Lung (tissue), 11 donors: ENCODE measurements at regions not wholly inside any gene's neighbourhood (a gene's known extent, or its start where the extent isn't known, plus 50 kb on each side); places are given as distances from the start of the nearest gene placed in this dataset.

Source experiments
- ATAC-seq: fragments of 200-7000 bp; cut with Tn5 transposase; one replicate; pipeline ENCODE4 v1.9.1; 2020; ENCODE audit warnings: moderate number of reproducible peaks; ENCODE audit not compliant: insufficient read depth, low FRiP score
- DNase-seq, 3 donors: peaks; one replicate each; pipeline ENCODE4 v3.0.0-alpha.2; 2013 to 2017
- H3K27ac ChIP-seq, 2 donors: one replicate each; pipeline ENCODE4 v1.5.1; 2013; ENCODE audit warnings: mild to moderate bottlenecking in 2 of 2, moderate library complexity in 2 of 2, control low read depth in 1 of 2, inconsistent platforms in 1 of 2, low read depth in 1 of 2, low read length in 1 of 2
- H3K27me3 ChIP-seq, 3 donors: one replicate each; pipeline ENCODE4 v1.5.1; 2013; ENCODE audit warnings: low read length in 2 of 3; ENCODE audit not compliant: control insufficient read depth in 3 of 3, insufficient read depth in 3 of 3
- H3K36me3 ChIP-seq, 4 donors: one replicate each; pipeline ENCODE4 v1.5.1; 2013; ENCODE audit warnings: low read length in 4 of 4, mild to moderate bottlenecking in 1 of 4, moderate library complexity in 1 of 4; ENCODE audit not compliant: control insufficient read depth in 4 of 4, insufficient read depth in 4 of 4
- H3K4me1 ChIP-seq, 5 donors: one replicate each; pipeline ENCODE4 v1.5.1; 2013; ENCODE audit warnings: low read length in 5 of 5, mild to moderate bottlenecking in 2 of 5, moderate library complexity in 1 of 5; ENCODE audit not compliant: control insufficient read depth in 5 of 5, insufficient read depth in 5 of 5
- H3K4me3 ChIP-seq: one replicate; pipeline ENCODE4 v1.5.1; 2013; ENCODE audit warnings: mild to moderate bottlenecking, control low read depth, moderate library complexity
- H3K9ac ChIP-seq, 2 donors: one replicate each; pipeline ENCODE4 v1.5.1; 2013; ENCODE audit warnings: low read length in 2 of 2, control low read depth in 1 of 2; ENCODE audit not compliant: insufficient read depth in 1 of 2
- H3K9me3 ChIP-seq, 4 donors: one replicate each; pipeline ENCODE4 v1.5.1; 2013; ENCODE audit warnings: low read length in 3 of 4, mild to moderate bottlenecking in 1 of 4, moderate library complexity in 1 of 4; ENCODE audit not compliant: control insufficient read depth in 4 of 4, insufficient read depth in 3 of 4
- CTCF ChIP-seq: IDR thresholded peaks from 2 replicates; pipeline ENCODE4 v1.5.1; 2012; ENCODE audit warnings: mild to moderate bottlenecking; ENCODE audit errors: control extremely low read depth, extremely low read depth
- WGBS, 2 donors: extraction: QIAGEN DNeasy Blood & Tissue Kit; methylation state at CpG; one replicate each; pipeline ENCODE4 v1.1.7; 2013; 5-methylcytosine and 5-hydroxymethylcytosine counted together
- donor health status: control.
- donor health status: control.
- donor health status: Bipolar disorder and iron deficiency.
- donor health status: healthy.
- donor health status: DM: yes; HTN: yes; CAD: no.

GRCh38 chr9:2904242-2904930 is 60.5 kb upstream of the PUM3 start:
- Histone ChIP-seq H3K27me3 (no peaks in the 10 kb centered on the region), H3K9me3 (peaks cover 0 to 2% (median 0%) of the 10 kb centered on the region in 4 donors), H3K4me3 (no peak overlapping the region), H3K9ac (no peak overlapping the region), H3K4me1 (no peaks in the 10 kb centered on the region), H3K36me3 (no peaks in the 10 kb centered on the region), H3K27ac (no peak overlapping the region)
- 64 to 82% methylated on average over 2 of the region's 2 CpGs for WGBS, 2 donors
- no peak for DNase-seq
- ATAC-seq: no peak
- no peak for TF ChIP-seq CTCF
